ENCODE measurements at regions not wholly inside any gene's neighbourhood (a gene's known extent, or its start where the extent isn't known, plus 50 kb on each side); places are given as distances from the start of the nearest gene placed in this dataset.

GRCh38 chr11:76276781-76277155 lies 70.5 kb upstream of the WNT11 start:
- DNase-seq (ENCODE audit: low read depth) = no peak
- H3K4me3 ChIP-seq (ENCODE audit: low read length) = no peak overlapping the region
- TF ChIP-seq CTCF (conservative IDR thresholded peaks at IDR 0.05; ENCODE audit: low read length) = no peak

- no peak for DNase-seq (ENCODE audit: low read depth)
- H3K4me3 ChIP-seq (ENCODE audit: low read length) = no peak overlapping the region
- no peak for TF ChIP-seq CTCF (conservative IDR thresholded peaks at IDR 0.05; ENCODE audit: low read length)
Measured at GRCh38 chr11:76276046-76276780, 69.9 kb upstream of the WNT11 start.

- no peak overlapping the region for H3K4me3 ChIP-seq (ENCODE audit: low read length)
- TF ChIP-seq CTCF (conservative IDR thresholded peaks at IDR 0.05; ENCODE audit: low read length) = no peak
- no peak for DNase-seq (ENCODE audit: low read depth)
Measured at GRCh38 chr11:76275446-76275845, 69.1 kb upstream of the WNT11 start.

GRCh38 chr11:76271068-76271467 lies 64.8 kb upstream of the WNT11 start:
- H3K4me3 ChIP-seq (ENCODE audit: low read length) = no peak overlapping the region
- no peak for TF ChIP-seq CTCF (conservative IDR thresholded peaks at IDR 0.05; ENCODE audit: low read length)
- no peak for DNase-seq (ENCODE audit: low read depth)

GRCh38 chr11:76270389-76270788 lies 64.1 kb upstream of the WNT11 start:
- DNase-seq (ENCODE audit: low read depth) = no peak

GRCh38 chr11:76269661-76270261 lies 63.5 kb upstream of the WNT11 start:
- TF ChIP-seq CTCF (conservative IDR thresholded peaks at IDR 0.05; ENCODE audit: low read length) = no peak

More at GRCh38 chr11:76270389-76270788, 64.1 kb upstream of the WNT11 start:
- H3K4me3 ChIP-seq (ENCODE audit: low read length) = no peak overlapping the region
- no peak for TF ChIP-seq CTCF (conservative IDR thresholded peaks at IDR 0.05; ENCODE audit: low read length)

GRCh38 chr11:76269247-76269646 lies 62.9 kb upstream of the WNT11 start:
- DNase-seq (ENCODE audit: low read depth) = no peak
- no peak for TF ChIP-seq CTCF (conservative IDR thresholded peaks at IDR 0.05; ENCODE audit: low read length)
- H3K4me3 ChIP-seq (ENCODE audit: low read length) = no peak overlapping the region

More at GRCh38 chr11:76269661-76270261, 63.5 kb upstream of the WNT11 start:
- no peak overlapping the region for H3K4me3 ChIP-seq (ENCODE audit: low read length)
- no peak for DNase-seq (ENCODE audit: low read depth)

Data from AG10803 (cell line).